HG03457 (cell line): ENCODE measurements at regions not wholly inside any gene's neighbourhood (a gene's known extent, or its start where the extent isn't known, plus 50 kb on each side); places are given as distances from the start of the nearest gene placed in this dataset.
"Not testable (repeated sequence)": the region's sequence is repeated elsewhere in the genome, so short reads cannot be mapped to it uniquely, and the experiment has no call there.

Experiments used
- ATAC-seq: cut with Tn5 transposase; IDR thresholded peaks from one replicate; pipeline ENCODE4 v1.9.1; 2021; ENCODE audit warnings: moderate number of reproducible peaks; ENCODE audit not compliant: unreplicated experiment

DNA sequence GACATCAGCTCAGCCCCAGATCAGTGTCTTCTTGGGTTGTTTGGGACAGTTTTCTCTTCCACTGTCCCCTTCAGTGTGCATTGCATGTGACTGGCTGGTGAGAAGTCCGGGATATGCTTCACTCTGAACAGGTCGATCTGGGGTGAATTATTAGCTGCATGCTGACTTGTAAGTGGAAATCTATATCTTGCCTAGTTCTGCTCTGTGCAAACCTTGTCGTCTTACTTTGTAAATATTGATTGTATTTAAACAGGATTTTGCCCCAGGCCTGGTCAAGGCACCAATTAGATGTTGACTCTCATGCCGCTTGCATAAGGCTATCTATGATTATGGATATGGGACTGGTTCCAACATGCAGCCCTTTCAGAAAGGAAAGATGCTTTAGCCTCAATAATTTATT lies 669.7 kb downstream of the TYW1 start:
- not testable (repeated sequence) for ATAC-seq

DNA sequence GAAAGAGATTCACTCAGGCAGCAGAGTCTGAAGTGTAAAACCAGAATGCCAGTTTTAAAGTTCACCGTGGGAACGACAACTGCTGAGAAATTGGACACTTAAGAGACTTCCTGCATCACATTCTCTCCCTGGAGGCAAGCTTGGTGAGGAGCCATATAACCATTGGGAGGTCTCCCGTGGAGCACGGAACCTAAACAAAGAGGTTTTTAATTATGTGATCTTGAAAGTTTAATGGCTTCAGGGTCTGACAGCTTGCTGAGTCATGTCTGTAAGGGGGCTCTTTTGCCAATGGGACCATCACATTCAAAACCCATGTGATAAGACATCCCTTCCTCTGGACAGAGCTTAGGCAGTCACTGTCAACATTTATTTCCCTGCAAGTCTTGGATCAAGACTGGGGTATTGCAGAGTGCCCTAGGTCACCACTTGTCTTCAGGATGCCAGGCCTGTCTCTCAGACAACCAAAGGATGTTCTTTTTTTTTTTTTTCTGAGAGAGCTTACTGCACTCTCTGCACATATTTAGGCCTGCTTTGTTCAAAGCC lies 674.4 kb downstream of the TYW1 start:
- ATAC-seq, result no peak

DNA sequence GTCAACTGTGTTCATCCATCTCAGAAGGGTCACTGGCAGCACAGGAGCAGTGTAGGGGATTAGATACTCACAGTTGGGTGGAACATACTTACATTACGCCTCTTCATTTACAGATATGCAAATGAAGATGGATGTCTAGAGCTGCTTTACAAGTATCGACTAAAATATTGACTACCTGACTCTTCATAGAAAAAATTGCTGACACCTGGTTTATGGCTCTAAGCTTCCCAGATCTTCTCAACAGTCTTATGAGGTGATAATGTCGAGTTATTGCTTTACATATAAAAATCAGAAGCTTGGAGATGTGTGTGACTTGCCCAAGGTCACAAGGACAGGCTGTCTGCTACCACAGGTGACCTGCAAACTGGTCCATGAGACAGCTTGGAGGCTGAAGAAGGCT lies 677.2 kb downstream of the TYW1 start:
- no peak for ATAC-seq

DNA sequence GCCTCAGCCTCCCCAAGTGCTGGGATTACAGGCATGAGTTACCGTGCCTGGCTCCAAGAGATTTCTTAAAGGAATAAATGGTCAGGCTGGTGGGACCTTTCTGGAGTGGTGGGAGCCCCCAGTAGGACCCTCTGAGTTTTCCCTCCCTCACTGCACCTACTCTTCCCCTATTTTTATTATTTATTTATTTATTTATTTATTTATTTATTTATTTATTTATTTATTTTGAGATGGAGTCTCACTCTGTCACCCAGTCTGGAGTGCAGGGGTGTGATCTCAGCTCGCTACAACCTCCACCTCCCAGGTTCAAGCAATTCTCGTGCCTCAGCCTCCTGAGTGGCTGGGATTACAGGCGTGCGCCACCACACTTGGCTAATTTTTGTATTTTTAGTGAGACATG lies 678.2 kb downstream of the TYW1 start:
- ATAC-seq, result not testable (repeated sequence)

DNA sequence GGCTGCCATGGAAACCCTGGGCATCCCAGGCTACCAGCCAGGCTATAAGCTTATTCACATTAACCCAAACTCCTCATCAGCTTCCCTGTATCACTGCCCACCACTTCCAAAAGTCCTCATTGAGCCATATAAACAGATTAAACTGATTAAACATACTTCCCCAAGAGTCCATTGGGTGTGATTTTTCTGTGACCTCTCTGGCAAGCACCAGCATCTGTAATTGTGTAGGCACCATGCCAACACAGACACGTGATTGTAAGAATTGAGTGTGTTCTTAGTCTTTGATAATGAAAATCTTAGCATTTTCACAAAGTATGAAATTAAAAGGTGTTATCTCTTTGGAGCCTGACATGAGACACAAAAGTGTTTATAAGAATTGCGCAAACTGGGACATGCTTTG lies 679.3 kb downstream of the TYW1 start:
- ATAC-seq, result no peak

DNA sequence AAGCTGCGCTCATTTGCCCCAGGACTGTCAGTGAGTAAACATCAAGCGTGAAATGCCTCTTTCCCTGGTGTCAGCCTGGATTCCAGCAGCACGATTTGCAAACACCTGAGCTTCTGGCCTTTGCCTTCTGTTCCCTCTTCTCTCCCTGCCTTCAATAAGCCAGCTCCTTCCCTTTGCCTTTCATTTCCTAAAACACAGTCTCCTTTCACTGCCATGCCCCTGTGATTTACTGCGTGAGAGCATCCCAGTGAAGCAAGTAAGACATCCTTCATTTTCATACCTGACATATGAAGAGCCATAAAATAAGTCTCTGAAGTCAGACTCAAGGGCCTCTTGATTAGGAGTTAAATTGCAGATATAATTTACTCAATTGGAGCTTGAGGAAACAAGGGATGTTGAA lies 681.8 kb downstream of the TYW1 start:
- ATAC-seq, result no peak

DNA sequence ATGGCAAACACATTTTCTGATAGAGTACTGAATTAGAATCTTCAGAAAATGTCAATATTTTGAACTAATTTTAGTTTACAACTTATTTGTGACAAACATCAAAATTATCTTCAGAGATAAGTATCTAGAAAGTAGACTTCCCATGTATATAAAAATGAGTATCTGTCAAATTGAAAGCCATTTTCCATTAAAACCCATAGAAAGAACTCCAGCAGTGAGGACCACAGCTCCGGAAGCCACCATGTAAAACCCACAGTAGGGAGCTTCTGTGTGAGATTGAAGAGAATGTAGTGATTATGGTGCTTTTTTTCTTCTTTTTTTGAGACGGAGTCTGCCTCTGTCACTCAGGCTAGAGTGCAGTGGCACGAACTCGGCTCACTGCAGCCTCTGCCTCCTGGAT lies 687.0 kb downstream of the TYW1 start:
- no peak for ATAC-seq

DNA sequence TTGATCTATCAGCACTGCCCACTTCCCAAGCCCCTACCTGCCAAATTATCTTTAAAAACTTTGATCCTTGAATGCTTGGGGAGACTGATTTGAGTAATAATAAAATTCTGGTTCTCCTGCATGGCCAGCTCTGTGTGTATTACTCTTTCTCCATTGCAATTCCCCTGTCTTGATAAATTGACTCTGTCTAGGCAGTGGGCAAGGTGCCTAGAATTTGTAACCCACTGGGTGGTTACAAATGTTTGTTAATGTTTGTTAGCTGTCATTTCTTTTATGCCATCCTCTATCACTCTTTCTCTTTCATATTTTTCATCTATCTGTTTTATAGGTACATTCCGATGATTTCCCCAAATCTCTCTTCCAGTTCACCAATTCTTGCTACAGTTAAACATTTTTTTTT lies 694.1 kb downstream of the TYW1 start:
- ATAC-seq, result no peak

DNA sequence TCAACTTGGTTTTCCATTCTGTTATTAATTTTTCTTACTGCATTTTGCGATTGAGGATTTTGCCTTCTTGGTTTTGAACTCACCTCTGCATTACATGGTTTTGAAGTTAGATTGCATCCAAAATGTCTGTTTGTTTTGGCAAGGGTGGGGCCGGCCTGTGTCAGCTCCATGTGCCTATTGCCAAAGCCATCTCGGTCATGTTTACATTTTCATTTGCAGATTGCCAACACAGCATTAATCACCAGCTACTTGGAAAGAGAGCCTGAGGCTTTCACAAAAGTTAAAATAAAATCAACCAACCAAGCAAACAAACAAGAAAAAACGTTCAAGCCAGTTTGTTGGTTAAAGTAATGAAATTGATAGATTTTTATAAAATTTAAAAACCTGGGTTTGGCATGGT lies 695.8 kb downstream of the TYW1 start:
- no peak for ATAC-seq

DNA sequence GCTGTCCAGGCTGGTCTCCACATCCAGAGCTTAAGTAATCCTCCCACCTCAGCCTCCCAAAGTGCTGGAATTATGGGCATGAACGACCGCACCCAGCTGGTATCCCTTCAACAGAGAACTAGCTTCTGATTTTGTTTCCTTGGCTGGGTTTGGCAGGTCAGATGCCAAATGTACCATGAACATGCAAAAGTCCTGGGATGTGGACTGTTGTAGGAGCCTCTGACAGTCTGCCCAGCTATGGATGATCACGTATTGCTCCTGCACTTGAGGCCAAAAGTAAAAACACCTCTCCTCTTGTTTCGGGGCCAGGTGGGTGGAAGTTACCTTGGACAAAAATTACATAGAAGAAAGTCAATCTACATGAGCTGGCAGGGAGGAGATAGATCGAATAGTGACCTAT lies 699.5 kb downstream of the TYW1 start:
- ATAC-seq, result no peak

DNA sequence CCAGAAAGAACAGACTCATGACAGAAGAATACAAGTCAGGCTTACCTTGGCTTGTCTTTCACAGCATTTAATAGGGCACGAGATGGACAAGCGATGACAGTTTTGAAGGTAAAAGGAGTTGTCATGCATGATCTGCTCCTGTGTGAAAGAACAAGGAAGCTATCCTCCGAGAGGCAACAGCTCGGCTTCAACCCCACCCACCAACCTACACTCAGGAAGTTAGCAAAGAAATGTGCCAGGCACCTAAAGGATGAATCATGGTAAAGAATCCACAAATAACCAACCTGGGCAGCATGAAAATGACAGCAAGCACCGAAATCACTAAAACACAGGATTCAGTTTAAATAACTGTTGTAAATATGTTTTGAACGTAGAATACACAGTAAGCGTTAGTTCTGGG lies 700.2 kb downstream of the TYW1 start:
- ATAC-seq, result no peak

DNA sequence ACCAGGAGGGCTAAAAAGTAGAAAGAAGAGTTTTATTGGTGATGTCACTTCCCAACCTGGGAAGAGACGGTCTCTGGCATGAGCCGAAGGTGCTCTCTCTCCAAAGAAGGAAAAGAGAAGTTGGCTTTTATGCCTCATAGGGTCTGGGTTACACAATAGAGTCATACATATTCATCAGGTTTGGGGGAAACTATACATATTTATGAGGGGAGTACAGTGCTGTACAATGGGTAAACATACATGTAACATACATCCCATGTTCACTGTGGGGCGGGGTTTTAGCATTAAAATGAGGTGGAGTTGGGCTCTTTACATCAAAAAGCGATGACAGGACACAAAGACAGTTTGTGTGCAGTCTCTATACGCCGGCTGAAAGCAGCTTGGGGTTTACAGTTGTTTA lies 701.7 kb downstream of the TYW1 start:
- no peak for ATAC-seq

DNA sequence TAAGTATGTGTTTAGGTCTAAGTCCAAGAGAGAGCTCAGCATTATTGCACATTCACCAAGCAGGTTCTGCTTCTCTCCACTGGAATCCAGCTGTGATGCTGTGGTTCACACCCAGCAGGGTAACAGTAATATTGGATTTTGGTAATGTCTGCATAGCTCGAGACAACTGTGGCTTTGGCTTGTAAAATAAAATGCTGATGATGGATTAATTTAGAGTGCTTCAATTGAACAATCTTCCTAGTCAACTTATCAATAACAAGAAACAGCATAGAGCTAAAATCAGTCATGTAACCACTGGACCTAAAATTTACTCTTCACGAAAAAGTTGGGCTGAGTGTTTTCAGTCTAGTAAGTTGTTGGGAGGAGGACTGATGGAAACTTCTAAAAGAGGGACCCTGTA lies 709.2 kb downstream of the TYW1 start:
- ATAC-seq, result no peak

DNA sequence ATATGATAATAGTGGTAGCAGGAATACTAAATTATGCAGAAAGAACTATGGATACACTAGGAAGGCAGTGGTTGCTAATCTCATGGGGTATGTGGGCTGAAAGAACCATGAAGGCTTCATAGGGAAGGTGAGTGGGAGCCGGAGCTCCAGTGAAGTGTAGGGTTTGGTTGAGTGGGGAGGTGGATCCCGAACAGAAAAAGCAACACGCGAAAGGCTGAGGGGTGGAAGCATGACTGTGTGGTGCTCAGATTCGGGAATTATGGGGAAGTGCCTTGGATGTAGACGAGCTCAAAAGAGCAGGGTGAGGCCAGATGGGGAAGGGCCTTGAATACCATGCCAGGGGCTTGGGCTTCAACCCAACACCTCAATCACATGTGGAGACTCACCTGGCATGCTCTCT lies 715.1 kb downstream of the TYW1 start:
- ATAC-seq, result no peak

DNA sequence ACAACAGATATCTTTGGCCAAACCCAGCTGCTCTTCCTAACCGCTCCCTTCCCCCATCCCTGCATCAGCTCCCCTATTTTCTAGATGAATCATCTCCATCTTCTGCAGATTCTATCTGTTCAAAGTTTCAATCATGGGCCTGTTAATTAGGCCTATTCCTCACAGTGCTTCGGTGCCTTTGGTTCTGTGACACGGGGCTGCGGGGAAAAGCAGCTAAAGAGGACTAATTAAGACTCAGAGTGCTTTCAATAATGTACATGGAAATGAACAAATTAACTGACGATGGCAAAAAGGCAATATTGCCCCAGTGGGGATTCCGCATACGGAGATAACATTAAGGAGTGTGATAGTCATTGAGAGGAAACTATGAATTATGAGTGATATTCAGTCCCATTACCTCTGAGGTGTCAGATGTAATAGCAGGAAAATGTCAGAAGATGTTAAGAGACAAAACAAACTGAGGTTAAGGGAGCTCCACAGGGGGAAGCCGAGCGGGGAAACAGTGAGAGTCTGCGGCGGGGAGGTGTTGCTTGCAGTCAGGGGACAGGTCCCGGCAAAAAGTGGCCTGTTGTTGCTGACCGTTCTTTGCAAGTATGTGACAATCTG lies 716.9 kb downstream of the TYW1 start:
- ATAC-seq, result no peak

DNA sequence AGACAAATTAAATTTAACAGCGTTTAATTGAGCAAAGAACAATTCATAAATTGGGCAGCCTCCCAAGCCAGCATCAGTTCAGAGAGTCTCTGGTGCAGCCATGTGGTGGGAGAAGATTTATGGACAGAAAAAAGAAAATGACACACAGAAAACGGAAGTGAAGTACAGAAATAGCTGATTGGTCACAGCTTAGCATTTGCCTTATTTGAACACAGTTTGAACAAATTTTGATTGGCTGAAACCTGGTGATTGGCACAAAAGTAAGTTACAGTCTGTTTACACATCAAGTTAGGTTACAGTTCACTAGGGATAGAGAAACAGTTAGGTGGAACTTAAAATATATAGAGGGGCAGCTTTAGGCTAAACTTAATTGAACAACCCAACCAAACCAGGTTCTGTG lies 720.1 kb downstream of the TYW1 start:
- ATAC-seq, result no peak

DNA sequence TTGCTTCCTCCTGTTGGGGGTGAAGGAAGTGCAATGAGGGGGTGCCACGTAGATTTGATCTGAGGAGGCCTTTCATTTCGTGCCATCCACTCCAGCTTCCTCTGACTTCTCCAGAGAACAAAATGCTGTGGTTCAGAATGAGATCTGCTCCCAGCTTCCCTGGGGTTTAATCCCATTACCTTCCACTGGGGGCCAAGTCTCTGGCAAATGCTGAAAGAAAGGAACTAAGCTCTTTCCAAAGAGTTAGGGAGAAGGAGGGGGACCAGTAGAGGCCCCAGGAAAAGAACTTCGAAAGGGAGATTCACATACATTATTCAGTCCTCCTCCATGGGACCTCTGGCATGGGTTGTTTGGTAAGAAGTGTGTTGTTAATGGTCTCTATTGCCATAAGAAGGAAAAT lies 727.0 kb downstream of the TYW1 start:
- ATAC-seq, result no peak

DNA sequence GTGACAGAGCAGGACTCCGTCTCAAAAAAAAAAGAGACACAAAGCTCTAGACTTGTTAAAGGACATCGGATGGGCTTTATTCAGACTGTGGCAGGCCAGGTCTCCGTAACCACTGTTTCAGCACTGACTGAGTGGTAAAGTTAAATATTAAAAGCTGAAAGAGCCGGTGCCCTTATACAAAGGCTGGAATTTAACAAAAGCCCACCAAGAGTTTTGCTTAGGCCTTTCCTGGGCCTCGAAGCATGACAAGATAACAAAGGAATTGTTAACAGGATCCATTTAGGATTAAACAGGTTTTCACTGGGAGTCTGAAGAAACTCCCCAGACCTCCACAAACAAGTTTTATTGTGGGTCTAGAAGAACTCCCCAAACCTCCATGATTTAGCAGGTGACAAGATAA lies 727.8 kb downstream of the TYW1 start:
- no peak for ATAC-seq

DNA sequence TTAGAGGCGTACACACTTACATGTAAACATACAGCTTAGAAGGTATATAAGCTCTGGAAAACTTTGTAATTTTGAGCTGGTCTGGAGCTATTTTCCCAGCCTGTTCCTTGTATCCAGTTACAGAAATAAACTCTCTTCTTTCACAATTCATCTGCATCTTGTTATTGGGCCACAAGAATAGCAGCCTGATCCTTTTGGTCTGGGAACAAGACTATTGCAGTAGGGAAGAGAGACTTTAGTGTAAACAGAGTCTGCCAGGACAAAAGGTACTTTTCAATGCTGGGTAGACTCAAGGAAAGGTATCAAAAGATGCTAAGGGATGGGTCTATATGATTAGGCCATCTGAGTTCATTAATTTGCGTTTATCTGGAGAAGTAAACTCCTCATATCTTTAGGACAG lies 728.3 kb downstream of the TYW1 start:
- ATAC-seq, result no peak

DNA sequence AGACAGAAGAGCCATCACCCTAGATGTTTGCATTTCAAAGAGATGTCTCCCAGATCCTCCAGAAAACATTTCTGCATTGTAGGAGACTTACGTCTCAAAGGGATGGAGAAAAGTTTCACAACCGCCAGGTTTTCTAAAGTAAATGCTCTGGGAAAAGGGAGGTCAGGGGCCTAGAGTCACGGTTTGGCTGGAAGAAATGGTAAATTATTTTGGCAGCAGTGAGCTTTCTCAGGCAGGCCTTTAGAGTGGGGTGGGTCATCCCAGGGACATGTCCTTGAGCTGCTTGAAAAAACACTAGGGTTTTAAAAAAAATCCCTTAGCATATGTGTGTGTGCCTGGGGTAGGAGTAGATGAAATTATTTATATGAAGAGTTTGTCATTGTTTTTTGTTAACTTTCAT lies 728.8 kb downstream of the TYW1 start:
- ATAC-seq, result no peak

DNA sequence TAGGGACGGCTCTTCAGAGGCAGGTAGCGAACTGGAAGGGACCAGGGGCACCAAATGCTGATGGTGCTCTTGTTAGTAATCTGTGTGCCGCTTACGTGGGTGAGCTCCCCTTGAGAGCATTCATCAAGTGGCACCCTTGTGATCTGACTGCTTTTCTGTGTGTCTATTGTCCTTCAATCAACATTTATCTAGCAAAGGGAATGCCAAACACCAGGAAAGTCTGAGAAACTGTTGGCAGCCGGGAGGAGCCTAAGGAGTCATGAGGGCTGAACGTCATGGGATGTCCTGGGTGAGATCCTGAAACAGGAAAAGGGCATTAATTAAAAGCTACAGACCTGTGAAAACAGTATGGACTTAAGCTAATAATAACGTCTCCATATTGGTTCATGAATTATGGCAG lies 733.1 kb downstream of the TYW1 start:
- ATAC-seq, result no peak

DNA sequence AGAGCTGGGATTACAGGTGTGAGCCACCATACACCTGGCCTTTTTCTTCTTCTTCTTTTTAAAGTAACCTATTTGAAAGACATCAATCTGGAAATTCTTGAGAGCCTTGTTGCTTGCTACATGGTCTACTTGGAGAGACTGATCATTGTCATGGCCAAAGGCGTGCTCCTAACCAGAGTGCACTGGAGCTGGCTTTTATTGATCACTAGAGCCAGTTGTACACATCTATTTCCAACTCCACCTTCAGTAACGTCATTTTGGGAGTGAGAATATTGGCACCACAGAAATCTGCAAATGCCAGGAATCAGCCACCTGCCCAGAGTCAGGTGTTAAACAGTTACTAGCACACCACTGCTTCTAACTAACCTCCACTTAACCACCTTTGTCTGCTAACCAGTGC lies 735.1 kb downstream of the TYW1 start:
- ATAC-seq, result no peak

DNA sequence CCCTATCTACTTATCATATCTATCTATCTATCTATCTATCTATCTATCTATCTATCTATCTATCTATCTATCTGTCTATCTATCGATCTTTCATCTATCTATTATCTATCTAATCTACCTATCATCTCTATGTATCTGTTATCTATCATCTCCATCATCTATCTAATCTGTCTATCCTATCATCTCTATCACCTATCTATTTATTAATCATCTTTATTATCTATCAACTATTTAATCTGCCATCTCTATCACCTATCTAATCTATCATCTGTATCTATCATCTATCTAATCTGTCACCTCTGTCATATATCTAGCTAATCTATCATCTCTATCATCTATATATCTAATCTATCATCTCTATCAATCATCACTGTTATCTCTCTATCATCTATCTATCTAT lies 736.3 kb downstream of the TYW1 start:
- no peak for ATAC-seq
